SK-N-SH (cell line): ENCODE measurements at regions not wholly inside any gene's neighbourhood (a gene's known extent, or its start where the extent isn't known, plus 50 kb on each side); places are given as distances from the start of the nearest gene placed in this dataset.

Source experiments
- EP300 ChIP-seq, 2 experiments: IDR thresholded peaks; 2 replicates each; pipeline versions ENCODE4 v1.4.0 to v1.6.1; 2012; ENCODE audit warnings: borderline replicate concordance in 1 of 2, low read depth in 1 of 2, low read length in 1 of 2
- FOXJ3 ChIP-seq: sonication (generic); formaldehyde crosslinking; IDR thresholded peaks from 2 replicates; pipeline ENCODE4 v1.5.1; 2020; ENCODE audit warnings: mild to moderate bottlenecking, missing genetic modification reagents
- NFIC ChIP-seq: IDR thresholded peaks from 2 replicates; pipeline ENCODE4 v1.4.0; 2012; ENCODE audit warnings: borderline replicate concordance
- POLR2AphosphoS5 ChIP-seq: IDR thresholded peaks from 2 replicates; pipeline ENCODE4 v1.6.1; 2012; ENCODE audit warnings: low read depth, low read length
- SIN3A ChIP-seq: IDR thresholded peaks from 2 replicates; pipeline ENCODE4 v1.6.1; 2012; ENCODE audit warnings: low read depth, mild to moderate bottlenecking, low read length, moderate library complexity, borderline replicate concordance
- TAF1 ChIP-seq: IDR thresholded peaks from 2 replicates; pipeline ENCODE4 v1.6.1; 2012; ENCODE audit warnings: low read depth, mild to moderate bottlenecking, low read length, moderate library complexity, borderline replicate concordance
- TF ChIP-seq, protein P1 (sequence below): IDR thresholded peaks from 2 replicates; pipeline ENCODE4 v1.4.0; 2012; ENCODE audit warnings: low read depth
- TF ChIP-seq, protein P2 (sequence below): fragments of 200-600 bp; sonication (generic); IDR thresholded peaks from 2 replicates; pipeline ENCODE4 v1.6.1; 2017; ENCODE audit warnings: antibody characterized with exemption, mild to moderate bottlenecking, moderate library complexity
- TF ChIP-seq, protein P3 (sequence below): IDR thresholded peaks from 2 replicates; pipeline ENCODE4 v1.6.1; 2012; ENCODE audit warnings: mild to moderate bottlenecking, low read depth, low read length, moderate library complexity
- TF ChIP-seq, protein P4 (sequence below): fragments of 150-350 bp; IDR thresholded peaks from 2 replicates; pipeline ENCODE4 v1.6.1; 2017; ENCODE audit warnings: antibody characterized with exemption, low read length, low read depth, borderline replicate concordance

DNA sequence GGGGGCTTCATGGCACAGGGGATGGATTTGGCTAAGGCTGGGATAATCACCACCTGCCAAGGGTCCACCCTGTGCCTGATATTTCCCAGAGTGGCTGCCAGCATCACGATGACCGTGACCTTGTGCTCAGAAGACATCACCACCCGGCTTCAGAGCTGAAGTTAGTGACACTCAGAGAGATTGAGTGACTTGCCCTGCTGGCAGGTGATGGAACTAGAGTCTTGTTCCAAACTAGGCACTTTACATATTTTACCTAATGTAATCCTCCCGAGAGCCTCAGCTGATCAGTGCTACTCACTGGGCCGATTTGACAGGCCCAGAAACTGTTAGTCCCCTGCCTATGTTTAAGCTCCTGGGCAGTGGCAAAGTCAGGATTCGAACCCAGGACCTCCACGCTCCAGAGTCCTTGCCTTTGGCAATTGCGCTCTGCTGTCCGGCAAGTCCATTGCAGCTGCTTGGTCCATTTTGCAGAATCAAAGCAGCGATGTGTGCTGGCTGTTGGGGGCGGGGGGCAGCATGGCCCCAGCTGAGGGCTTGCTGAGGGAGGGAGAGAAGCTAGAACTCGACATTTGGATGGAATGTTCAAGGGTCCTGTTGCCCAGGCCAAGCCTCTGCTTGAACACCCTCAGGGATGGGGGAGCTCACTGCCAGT lies 74.8 kb upstream of the GATA2 start:
- TF ChIP-seq EP300 (IDR thresholded peaks at IDR 0.05; ENCODE audit: borderline replicate concordance in 1 of 2, low read depth in 1 of 2, low read length in 1 of 2) (no peak), SIN3A (no peak), NFIC (no peak), POLR2AphosphoS5 (no peak), FOXJ3 (CRISPR knock-in tag) (no peak), TAF1 (no peak)
- TF ChIP-seq, protein P1, sequence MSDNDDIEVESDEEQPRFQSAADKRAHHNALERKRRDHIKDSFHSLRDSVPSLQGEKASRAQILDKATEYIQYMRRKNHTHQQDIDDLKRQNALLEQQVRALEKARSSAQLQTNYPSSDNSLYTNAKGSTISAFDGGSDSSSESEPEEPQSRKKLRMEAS = no peak
- TF ChIP-seq, protein P2, sequence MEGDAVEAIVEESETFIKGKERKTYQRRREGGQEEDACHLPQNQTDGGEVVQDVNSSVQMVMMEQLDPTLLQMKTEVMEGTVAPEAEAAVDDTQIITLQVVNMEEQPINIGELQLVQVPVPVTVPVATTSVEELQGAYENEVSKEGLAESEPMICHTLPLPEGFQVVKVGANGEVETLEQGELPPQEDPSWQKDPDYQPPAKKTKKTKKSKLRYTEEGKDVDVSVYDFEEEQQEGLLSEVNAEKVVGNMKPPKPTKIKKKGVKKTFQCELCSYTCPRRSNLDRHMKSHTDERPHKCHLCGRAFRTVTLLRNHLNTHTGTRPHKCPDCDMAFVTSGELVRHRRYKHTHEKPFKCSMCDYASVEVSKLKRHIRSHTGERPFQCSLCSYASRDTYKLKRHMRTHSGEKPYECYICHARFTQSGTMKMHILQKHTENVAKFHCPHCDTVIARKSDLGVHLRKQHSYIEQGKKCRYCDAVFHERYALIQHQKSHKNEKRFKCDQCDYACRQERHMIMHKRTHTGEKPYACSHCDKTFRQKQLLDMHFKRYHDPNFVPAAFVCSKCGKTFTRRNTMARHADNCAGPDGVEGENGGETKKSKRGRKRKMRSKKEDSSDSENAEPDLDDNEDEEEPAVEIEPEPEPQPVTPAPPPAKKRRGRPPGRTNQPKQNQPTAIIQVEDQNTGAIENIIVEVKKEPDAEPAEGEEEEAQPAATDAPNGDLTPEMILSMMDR = no peak
- TF ChIP-seq, protein P3, sequence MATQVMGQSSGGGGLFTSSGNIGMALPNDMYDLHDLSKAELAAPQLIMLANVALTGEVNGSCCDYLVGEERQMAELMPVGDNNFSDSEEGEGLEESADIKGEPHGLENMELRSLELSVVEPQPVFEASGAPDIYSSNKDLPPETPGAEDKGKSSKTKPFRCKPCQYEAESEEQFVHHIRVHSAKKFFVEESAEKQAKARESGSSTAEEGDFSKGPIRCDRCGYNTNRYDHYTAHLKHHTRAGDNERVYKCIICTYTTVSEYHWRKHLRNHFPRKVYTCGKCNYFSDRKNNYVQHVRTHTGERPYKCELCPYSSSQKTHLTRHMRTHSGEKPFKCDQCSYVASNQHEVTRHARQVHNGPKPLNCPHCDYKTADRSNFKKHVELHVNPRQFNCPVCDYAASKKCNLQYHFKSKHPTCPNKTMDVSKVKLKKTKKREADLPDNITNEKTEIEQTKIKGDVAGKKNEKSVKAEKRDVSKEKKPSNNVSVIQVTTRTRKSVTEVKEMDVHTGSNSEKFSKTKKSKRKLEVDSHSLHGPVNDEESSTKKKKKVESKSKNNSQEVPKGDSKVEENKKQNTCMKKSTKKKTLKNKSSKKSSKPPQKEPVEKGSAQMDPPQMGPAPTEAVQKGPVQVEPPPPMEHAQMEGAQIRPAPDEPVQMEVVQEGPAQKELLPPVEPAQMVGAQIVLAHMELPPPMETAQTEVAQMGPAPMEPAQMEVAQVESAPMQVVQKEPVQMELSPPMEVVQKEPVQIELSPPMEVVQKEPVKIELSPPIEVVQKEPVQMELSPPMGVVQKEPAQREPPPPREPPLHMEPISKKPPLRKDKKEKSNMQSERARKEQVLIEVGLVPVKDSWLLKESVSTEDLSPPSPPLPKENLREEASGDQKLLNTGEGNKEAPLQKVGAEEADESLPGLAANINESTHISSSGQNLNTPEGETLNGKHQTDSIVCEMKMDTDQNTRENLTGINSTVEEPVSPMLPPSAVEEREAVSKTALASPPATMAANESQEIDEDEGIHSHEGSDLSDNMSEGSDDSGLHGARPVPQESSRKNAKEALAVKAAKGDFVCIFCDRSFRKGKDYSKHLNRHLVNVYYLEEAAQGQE = no peak
- TF ChIP-seq, protein P4, sequence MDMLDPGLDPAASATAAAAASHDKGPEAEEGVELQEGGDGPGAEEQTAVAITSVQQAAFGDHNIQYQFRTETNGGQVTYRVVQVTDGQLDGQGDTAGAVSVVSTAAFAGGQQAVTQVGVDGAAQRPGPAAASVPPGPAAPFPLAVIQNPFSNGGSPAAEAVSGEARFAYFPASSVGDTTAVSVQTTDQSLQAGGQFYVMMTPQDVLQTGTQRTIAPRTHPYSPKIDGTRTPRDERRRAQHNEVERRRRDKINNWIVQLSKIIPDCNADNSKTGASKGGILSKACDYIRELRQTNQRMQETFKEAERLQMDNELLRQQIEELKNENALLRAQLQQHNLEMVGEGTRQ = no peak
